Upper lobe of right lung (tissue), 1 donor: ENCODE measurements at regions not wholly inside any gene's neighbourhood (a gene's known extent, or its start where the extent isn't known, plus 50 kb on each side); places are given as distances from the start of the nearest gene placed in this dataset.

ENCODE experiments used
- ATAC-seq: fragments of 200-7000 bp; cut with Tn5 transposase; one replicate; pipeline ENCODE4 v1.9.1; 2020; ENCODE audit warnings: mild to moderate bottlenecking, moderate library complexity
- DNase-seq: peaks from one replicate; pipeline ENCODE4 v3.0.0-alpha.2; 2020
- H3K27ac ChIP-seq: fragments of 200-600 bp; one replicate; pipeline ENCODE4 v1.8.0; 2022
- H3K27me3 ChIP-seq: fragments of 200-600 bp; one replicate; pipeline ENCODE4 v1.8.0; 2022; ENCODE audit warnings: mild to moderate bottlenecking
- H3K36me3 ChIP-seq: fragments of 200-600 bp; one replicate; pipeline ENCODE4 v1.8.0; 2022
- H3K4me1 ChIP-seq: fragments of 200-600 bp; one replicate; pipeline ENCODE4 v1.8.0; 2022
- H3K4me3 ChIP-seq: fragments of 200-600 bp; one replicate; pipeline ENCODE4 v1.8.0; 2022; ENCODE audit warnings: mild to moderate bottlenecking
- H3K9me3 ChIP-seq: fragments of 200-600 bp; one replicate; pipeline ENCODE4 v1.8.0; 2022
- intact Hi-C: fragments of 100-400 bp; cut with DNase I; formaldehyde crosslinking; loops from one replicate; pipeline ENCODE4 v1.11.0; 2022
- TF ChIP-seq, protein P1 (sequence below): fragments of 200-600 bp; IDR thresholded peaks from one replicate; pipeline ENCODE4 v1.8.0; 2022; ENCODE audit warnings: antibody characterized with exemption
- donor health status: DM: no; HTN: yes; CAD: no; lungs with severe emphysema.

DNA sequence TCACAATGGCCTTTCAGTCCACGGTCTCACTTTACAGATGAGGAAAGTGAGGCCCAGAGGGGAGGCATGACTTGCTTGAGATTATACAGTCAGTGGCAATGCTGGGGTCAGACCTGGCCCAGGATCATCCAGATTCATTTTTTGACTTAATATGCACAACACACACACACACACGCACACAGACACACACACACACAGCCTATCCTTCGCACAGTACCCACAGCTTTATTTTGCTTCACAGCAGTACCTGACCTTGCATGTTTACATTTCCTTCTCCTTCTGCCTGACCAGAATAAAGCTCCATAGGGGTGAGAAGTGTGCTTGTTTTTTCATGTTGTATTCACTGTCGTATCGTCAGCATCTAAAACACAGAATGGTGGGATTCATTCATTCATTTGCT lies 79.8 kb downstream of the VEGFA start:
- Histone ChIP-seq H3K36me3 (no peaks in the 10 kb centered on the region), H3K27me3 (no peaks in the 10 kb centered on the region), H3K27ac (no peak overlapping the region), H3K4me1 (no peaks in the 10 kb centered on the region), H3K4me3 (no peak overlapping the region), H3K9me3 (no peaks in the 10 kb centered on the region)
- intact Hi-C loops, result no loop called here
- TF ChIP-seq, protein P1, sequence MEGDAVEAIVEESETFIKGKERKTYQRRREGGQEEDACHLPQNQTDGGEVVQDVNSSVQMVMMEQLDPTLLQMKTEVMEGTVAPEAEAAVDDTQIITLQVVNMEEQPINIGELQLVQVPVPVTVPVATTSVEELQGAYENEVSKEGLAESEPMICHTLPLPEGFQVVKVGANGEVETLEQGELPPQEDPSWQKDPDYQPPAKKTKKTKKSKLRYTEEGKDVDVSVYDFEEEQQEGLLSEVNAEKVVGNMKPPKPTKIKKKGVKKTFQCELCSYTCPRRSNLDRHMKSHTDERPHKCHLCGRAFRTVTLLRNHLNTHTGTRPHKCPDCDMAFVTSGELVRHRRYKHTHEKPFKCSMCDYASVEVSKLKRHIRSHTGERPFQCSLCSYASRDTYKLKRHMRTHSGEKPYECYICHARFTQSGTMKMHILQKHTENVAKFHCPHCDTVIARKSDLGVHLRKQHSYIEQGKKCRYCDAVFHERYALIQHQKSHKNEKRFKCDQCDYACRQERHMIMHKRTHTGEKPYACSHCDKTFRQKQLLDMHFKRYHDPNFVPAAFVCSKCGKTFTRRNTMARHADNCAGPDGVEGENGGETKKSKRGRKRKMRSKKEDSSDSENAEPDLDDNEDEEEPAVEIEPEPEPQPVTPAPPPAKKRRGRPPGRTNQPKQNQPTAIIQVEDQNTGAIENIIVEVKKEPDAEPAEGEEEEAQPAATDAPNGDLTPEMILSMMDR, result no peak
- peak; percentile 3 for DNase-seq
- no peak for ATAC-seq

DNA sequence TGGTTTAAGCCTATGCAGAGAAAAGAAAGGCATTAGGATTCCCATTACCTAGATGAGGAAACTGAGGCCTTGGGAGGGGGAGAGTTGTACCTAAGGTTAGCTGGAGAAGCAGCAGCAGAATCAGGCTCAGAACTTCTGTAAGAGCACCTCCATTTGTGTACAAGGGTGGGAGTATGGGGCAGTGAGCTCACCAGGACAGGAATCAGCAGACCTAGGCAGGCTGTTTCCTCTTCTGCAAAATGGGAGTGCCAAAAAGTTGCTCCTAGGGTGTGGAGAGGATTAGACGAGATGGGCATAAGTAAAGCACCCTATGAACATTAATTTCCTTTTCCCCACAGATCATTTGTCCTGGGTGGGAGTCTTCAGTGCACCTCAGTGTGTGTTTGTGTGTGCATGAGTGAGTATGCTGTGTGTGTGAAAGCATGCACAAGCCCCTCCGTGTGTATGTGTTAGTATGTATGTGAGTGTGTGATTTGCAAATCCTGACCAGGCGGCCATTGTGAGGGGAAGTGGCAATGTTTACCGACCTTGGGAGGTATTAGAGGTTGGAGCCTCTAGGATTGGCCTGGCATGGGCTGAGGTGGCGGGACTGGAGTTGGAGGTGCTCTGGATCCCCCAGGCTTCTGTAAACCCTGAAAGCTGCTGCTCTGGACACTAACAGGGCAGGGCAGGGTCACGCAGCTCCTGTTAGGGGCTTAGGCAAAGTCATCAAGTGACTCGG lies 78.8 kb downstream of the VEGFA start:
- H3K4me3 ChIP-seq, result no peak overlapping the region
- no peak for ATAC-seq
- H3K27ac ChIP-seq, result no peak overlapping the region
- peak; percentile 47 for DNase-seq
- TF ChIP-seq, protein P1, result no peak
- intact Hi-C loops, result no loop called here
- no peaks in the 10 kb centered on the region for H3K27me3 ChIP-seq
- no peaks in the 10 kb centered on the region for H3K9me3 ChIP-seq
- no peaks in the 10 kb centered on the region for H3K4me1 ChIP-seq
- no peaks in the 10 kb centered on the region for H3K36me3 ChIP-seq

DNA sequence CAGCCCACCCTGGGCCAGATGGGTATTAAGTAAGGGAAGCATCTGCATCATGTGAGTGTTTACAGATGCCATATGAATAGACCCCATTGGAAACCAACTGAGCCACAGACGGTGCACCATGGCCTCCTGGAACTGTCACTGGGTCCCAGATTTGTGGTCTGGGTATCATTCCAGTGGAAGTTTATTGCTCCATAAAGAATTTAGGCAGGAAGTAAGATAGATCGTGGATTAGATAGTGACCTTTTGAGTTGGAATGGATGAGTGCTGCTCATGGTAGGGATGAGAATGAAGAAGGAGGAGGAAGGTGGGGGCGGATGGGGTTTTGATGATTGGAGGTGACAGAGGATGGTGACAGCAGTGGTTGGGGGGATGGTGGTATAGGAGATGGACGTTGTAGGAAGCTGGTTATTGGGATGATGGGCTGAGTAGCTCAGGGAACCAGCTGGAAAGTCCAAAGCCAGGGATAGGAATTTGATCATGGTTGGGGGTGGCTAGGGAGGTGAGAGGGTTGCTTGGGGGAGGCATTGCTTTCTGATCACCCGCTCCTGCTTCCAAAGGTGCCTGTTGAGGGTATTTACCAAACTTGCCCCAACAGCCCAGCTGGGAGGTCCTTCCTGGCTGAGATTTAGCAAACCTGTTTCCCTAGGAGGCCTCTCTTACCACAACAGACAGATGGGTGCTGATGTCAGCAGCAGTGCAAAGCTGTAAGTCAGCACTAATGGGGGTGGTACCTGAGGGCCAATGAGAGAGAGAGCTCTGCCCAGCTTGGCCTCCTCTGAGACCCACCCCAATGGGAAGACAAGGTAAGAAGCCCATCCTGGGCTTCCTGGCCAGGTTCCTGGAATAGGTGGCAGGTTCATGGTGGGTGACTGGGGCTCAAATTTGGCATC lies 78.0 kb downstream of the VEGFA start:
- ATAC-seq (no peak), DNase-seq (peak; percentile 22)
- no peaks in the 10 kb centered on the region for H3K4me1 ChIP-seq
- H3K36me3 ChIP-seq, result no peaks in the 10 kb centered on the region
- no peak overlapping the region for H3K4me3 ChIP-seq
- intact Hi-C loops, result no loop called here
- no peaks in the 10 kb centered on the region for H3K27me3 ChIP-seq
- TF ChIP-seq, protein P1, result no peak
- no peak overlapping the region for H3K27ac ChIP-seq
- H3K9me3 ChIP-seq, result no peaks in the 10 kb centered on the region

DNA sequence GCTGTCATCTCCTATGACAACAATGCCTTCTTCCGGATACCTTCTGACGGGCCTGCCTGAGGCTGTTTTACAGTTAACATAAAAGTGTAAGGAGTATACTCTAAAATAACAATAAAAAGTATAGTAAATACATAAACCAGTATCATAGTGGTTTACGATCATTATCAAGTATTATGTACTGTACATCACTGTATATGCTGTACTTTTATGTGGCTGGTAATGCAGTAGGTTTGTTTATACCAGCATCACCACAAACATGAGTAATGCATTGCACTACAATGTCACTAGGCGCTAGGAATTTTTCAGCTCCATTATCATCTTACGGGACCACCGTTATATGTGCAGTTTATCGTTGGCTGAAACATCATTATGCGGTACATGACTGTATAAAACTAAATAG lies 76.5 kb downstream of the VEGFA start:
- H3K27me3 ChIP-seq, result no peaks in the 10 kb centered on the region
- H3K9me3 ChIP-seq, result no peaks in the 10 kb centered on the region
- H3K4me3 ChIP-seq, result no peak overlapping the region
- H3K36me3 ChIP-seq, result no peaks in the 10 kb centered on the region
- TF ChIP-seq, protein P1, result no peak
- no peak for ATAC-seq
- H3K4me1 ChIP-seq, result no peaks in the 10 kb centered on the region
- no peak overlapping the region for H3K27ac ChIP-seq
- no peak for DNase-seq
- intact Hi-C loops, result no loop called here

DNA sequence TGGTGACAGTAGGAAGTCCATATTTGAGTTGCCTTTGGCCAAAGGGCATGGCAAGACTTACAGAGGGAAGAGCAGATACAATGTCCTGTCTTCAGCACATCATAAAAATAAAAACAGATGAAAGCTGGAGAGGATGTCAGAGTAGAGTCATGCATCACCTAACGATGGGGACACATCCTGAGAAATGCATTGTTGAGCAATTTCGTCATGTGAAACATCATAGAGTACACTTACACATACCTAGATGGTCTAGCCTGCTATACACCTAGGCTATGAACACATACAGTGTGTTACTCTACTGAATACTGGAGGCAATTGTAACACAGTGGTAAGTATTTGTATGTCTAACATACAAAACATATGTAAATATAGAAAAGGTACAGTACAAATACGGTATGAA lies 75.6 kb downstream of the VEGFA start:
- no peak overlapping the region for H3K27ac ChIP-seq
- H3K27me3 ChIP-seq, result no peaks in the 10 kb centered on the region
- H3K4me3 ChIP-seq, result no peak overlapping the region
- intact Hi-C loops, result no loop called here
- ATAC-seq (no peak), DNase-seq (no peak)
- TF ChIP-seq, protein P1, result no peak
- no peaks in the 10 kb centered on the region for H3K4me1 ChIP-seq
- no peaks in the 10 kb centered on the region for H3K36me3 ChIP-seq
- no peaks in the 10 kb centered on the region for H3K9me3 ChIP-seq
